Caco-2 (cell line): ENCODE measurements at regions not wholly inside any gene's neighbourhood (a gene's known extent, or its start where the extent isn't known, plus 50 kb on each side); places are given as distances from the start of the nearest gene placed in this dataset.

ENCODE experiments used
- BruUV-seq: library from RNA; stranded (reverse); fragments of 400-500 nt; replicated peaks from 2 replicates; lab custom pipeline; 2021; lab: Mats Ljungman, UMichigan
- CTCF ChIA-PET: fragments of 300-600 bp; sonication (Branson Sonifier 250); formaldehyde crosslinking; loops from one replicate; lab custom pipeline; 2022; ENCODE audit warnings: antibody characterized with exemption; lab: Charles Lee
- POLR2A ChIA-PET: fragments of 300-600 bp; sonication (Branson Sonifier 250); formaldehyde crosslinking; loops from one replicate; lab custom pipeline; 2022; ENCODE audit warnings: antibody characterized with exemption; lab: Charles Lee
- DNase-seq, 2 experiments: peaks; one replicate each; pipeline versions ENCODE4 v3.0.0 to v3.0.0-alpha.2; 2020 to 2022
- H3K27me3 ChIP-seq: replicated peaks from 2 replicates; pipeline ENCODE4 v1.6.0; 2011; ENCODE audit warnings: low read length; ENCODE audit not compliant: control insufficient read depth, insufficient read depth
- H3K36me3 ChIP-seq: 2 replicates; pipeline ENCODE4 v1.5.1; 2011; ENCODE audit warnings: low read length; ENCODE audit not compliant: control insufficient read depth, insufficient read depth
- H3K4me1 ChIP-seq: fragments of 250-450 bp; sonication (Bioruptor Pico); 2 replicates; pipeline ENCODE4 v1.5.1; 2020; ENCODE audit warnings: mild to moderate bottlenecking
- H3K4me3 ChIP-seq: 2 replicates; pipeline ENCODE4 v1.5.1; 2011; ENCODE audit warnings: low read depth, mild to moderate bottlenecking, control low read depth, low read length
- H3K9me3 ChIP-seq: fragments of 250-450 bp; sonication (Bioruptor Pico); 2 replicates; pipeline ENCODE4 v1.5.1; 2020; ENCODE audit warnings: mild to moderate bottlenecking, moderate library complexity
- H3K27ac Mint-ChIP-seq: one replicate; pipeline ENCODE4 v1.8.0; 2022; ENCODE audit warnings: mixed read lengths; ENCODE audit not compliant: unreplicated experiment
- H3K27me3 Mint-ChIP-seq: one replicate; pipeline ENCODE4 v1.8.0; 2022; ENCODE audit warnings: mixed read lengths; ENCODE audit not compliant: insufficient read depth, unreplicated experiment
- H3K36me3 Mint-ChIP-seq: one replicate; pipeline ENCODE4 v1.8.0; 2022; ENCODE audit warnings: mild to moderate bottlenecking, mixed read lengths; ENCODE audit not compliant: insufficient read depth, unreplicated experiment
- H3K4me1 Mint-ChIP-seq: one replicate; pipeline ENCODE4 v1.8.0; 2022; ENCODE audit warnings: low read depth, mixed read lengths; ENCODE audit not compliant: unreplicated experiment
- H3K4me3 Mint-ChIP-seq: one replicate; pipeline ENCODE4 v1.8.0; 2022; ENCODE audit warnings: mild to moderate bottlenecking, moderate library complexity, mixed read lengths; ENCODE audit not compliant: unreplicated experiment
- H3K9me3 Mint-ChIP-seq: one replicate; pipeline ENCODE4 v1.8.0; 2022; ENCODE audit warnings: mixed read lengths; ENCODE audit not compliant: unreplicated experiment
- intact Hi-C: fragments of 100-400 bp; cut with micrococcal nuclease; formaldehyde crosslinking; loops from one replicate; pipeline ENCODE4 v1.10.0; 2022; ENCODE audit not compliant: unreplicated experiment
- TF ChIP-seq, protein P1 (sequence below), 2 experiments: fragments of 200-600 bp in 1 of 2; IDR thresholded peaks; 1 replicate in 1 of 2; 2 replicates in 1 of 2; pipeline versions ENCODE4 v1.5.1 to v1.8.0; 2011 to 2022; ENCODE audit warnings: antibody characterized with exemption in 1 of 2, control low read depth in 1 of 2, inconsistent platforms in 1 of 2, low read depth in 1 of 2, low read length in 1 of 2, mild to moderate bottlenecking in 1 of 2, moderate library complexity in 1 of 2; ENCODE audit not compliant: insufficient read depth in 1 of 2, severe bottlenecking in 1 of 2, unreplicated experiment in 1 of 2

DNA sequence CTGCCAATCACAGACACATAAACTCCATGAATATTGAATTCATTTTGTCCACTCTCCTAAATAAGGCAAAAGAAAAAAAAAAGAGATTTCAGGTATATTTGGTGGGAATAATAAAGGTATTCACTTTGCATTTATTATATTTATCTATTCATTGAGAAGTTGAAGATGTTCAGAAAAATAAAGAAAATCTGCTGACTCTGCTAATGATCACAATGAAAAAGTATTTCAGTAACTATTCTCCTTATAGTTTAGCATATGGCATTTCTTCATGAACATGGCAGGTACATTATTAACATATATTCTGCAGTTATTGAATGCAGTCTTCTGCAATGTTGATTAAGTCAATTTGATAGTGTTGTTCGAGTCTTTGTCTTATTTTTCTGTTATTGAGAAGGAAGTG lies 202.5 kb upstream of the ANKRD50 start:
- peaks cover 16% of the 10 kb centered on the region for H3K9me3 Mint-ChIP-seq
- TF ChIP-seq, protein P1, sequence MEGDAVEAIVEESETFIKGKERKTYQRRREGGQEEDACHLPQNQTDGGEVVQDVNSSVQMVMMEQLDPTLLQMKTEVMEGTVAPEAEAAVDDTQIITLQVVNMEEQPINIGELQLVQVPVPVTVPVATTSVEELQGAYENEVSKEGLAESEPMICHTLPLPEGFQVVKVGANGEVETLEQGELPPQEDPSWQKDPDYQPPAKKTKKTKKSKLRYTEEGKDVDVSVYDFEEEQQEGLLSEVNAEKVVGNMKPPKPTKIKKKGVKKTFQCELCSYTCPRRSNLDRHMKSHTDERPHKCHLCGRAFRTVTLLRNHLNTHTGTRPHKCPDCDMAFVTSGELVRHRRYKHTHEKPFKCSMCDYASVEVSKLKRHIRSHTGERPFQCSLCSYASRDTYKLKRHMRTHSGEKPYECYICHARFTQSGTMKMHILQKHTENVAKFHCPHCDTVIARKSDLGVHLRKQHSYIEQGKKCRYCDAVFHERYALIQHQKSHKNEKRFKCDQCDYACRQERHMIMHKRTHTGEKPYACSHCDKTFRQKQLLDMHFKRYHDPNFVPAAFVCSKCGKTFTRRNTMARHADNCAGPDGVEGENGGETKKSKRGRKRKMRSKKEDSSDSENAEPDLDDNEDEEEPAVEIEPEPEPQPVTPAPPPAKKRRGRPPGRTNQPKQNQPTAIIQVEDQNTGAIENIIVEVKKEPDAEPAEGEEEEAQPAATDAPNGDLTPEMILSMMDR (IDR thresholded peaks at IDR 0.05; ENCODE audit: insufficient read depth in 1 of 2, low read depth in 1 of 2, low read length in 1 of 2, severe bottlenecking in 1 of 2, unreplicated experiment in 1 of 2) = no peak
- no peak overlapping the region for H3K4me3 Mint-ChIP-seq
- no peaks in the 10 kb centered on the region for H3K4me1 Mint-ChIP-seq
- Histone ChIP-seq H3K4me3 (no peak overlapping the region), H3K27me3 (no peaks in the 10 kb centered on the region), H3K36me3 (no peaks in the 10 kb centered on the region), H3K4me1 (no peaks in the 10 kb centered on the region), H3K9me3 (no peaks in the 10 kb centered on the region)
- no TSS peak for BruUV-seq
- ChIA-PET POLR2A (no interaction called here), CTCF (no interaction called here)
- no peak for DNase-seq
- intact Hi-C loops = no loop called here
- H3K36me3 Mint-ChIP-seq = no peaks in the 10 kb centered on the region
- H3K27me3 Mint-ChIP-seq = no peaks in the 10 kb centered on the region
- H3K27ac Mint-ChIP-seq = no peak overlapping the region

DNA sequence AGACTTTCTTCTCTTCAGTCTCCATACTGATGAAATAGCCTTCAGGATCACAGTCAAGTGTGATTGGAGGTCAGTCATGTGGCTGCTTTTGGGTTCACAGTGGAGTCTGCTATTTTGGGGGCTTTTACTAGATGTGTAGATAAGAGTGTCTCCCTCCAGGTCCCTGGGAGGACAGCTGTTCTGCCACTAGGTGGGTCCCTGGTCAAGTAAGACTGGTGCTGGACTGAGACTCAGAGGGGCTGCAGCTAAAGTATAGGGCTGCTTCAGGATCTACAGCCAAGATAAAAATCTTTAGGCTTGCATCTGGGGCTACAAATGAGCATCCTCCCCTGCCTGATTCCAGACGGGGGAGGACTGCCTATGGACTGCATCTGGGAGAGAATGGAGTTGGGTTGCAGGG lies 200.7 kb upstream of the ANKRD50 start:
- DNase-seq = no peak
- TF ChIP-seq, protein P1 (IDR thresholded peaks at IDR 0.05; ENCODE audit: insufficient read depth in 1 of 2, low read depth in 1 of 2, low read length in 1 of 2, severe bottlenecking in 1 of 2, unreplicated experiment in 1 of 2) = no peak
- no TSS peak for BruUV-seq
- H3K9me3 Mint-ChIP-seq = peaks cover 16% of the 10 kb centered on the region
- intact Hi-C loops = no loop called here
- ChIA-PET CTCF (no interaction called here), POLR2A (no interaction called here)
- no peaks in the 10 kb centered on the region for H3K36me3 Mint-ChIP-seq
- Histone ChIP-seq H3K9me3 (no peaks in the 10 kb centered on the region), H3K36me3 (no peaks in the 10 kb centered on the region), H3K4me3 (no peak overlapping the region), H3K27me3 (no peaks in the 10 kb centered on the region), H3K4me1 (no peaks in the 10 kb centered on the region)
- no peak overlapping the region for H3K27ac Mint-ChIP-seq
- H3K4me1 Mint-ChIP-seq = no peaks in the 10 kb centered on the region
- no peaks in the 10 kb centered on the region for H3K27me3 Mint-ChIP-seq
- H3K4me3 Mint-ChIP-seq = no peak overlapping the region

DNA sequence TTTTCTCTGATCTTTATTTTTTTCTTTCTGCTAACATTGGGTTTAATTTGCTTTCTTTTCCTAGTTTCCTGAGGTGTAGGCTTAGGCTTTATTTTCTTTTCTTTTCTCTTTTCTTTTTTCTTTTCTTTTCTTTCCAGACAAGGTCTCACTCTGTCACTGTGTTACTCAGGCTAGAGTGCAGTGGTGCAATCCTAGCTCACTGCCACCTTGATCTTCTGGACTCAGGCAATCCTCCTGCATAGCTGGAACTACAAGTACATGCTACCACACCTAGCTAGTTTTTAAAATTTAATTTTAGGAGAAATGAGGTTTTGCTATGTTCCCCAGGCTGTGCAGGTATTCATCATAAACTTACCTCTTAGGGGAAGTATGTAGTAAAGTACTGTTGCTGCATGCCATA lies 197.8 kb upstream of the ANKRD50 start:
- Mint-ChIP-seq H3K4me1 (no peaks in the 10 kb centered on the region), H3K4me3 (no peak overlapping the region), H3K9me3 (peaks cover 16% of the 10 kb centered on the region), H3K27ac (no peak overlapping the region), H3K36me3 (no peaks in the 10 kb centered on the region), H3K27me3 (no peaks in the 10 kb centered on the region)
- no peaks in the 10 kb centered on the region for H3K4me1 ChIP-seq
- ChIA-PET POLR2A (no interaction called here), CTCF (no interaction called here)
- TF ChIP-seq, protein P1 (IDR thresholded peaks at IDR 0.05; ENCODE audit: insufficient read depth in 1 of 2, low read depth in 1 of 2, low read length in 1 of 2, severe bottlenecking in 1 of 2, unreplicated experiment in 1 of 2) = no peak
- no TSS peak for BruUV-seq
- intact Hi-C loops = no loop called here
- no peaks in the 10 kb centered on the region for H3K36me3 ChIP-seq
- no peaks in the 10 kb centered on the region for H3K27me3 ChIP-seq
- no peak overlapping the region for H3K4me3 ChIP-seq
- no peak for DNase-seq
- no peaks in the 10 kb centered on the region for H3K9me3 ChIP-seq
